Smooth muscle cell (in vitro differentiated cells): ENCODE measurements at regions not wholly inside any gene's neighbourhood (a gene's known extent, or its start where the extent isn't known, plus 50 kb on each side); places are given as distances from the start of the nearest gene placed in this dataset.
"Not testable (repeated sequence)": the region's sequence is repeated elsewhere in the genome, so short reads cannot be mapped to it uniquely, and the experiment has no call there.

ENCODE experiments used
- DNase-seq: peaks from one replicate; lab custom pipeline; 2025; ENCODE audit not compliant: unreplicated experiment; lab: John Stamatoyannopoulos, UW
- H2AFZ ChIP-seq: fragments of 200-600 bp; sonication (generic); 2 replicates; pipeline ENCODE4 v1.6.0; 2016; ENCODE audit warnings: antibody characterized with exemption, low read depth, mild to moderate bottlenecking
- H3F3A ChIP-seq: fragments of 200-600 bp; sonication (generic); 2 replicates; pipeline ENCODE4 v1.6.0; 2017; ENCODE audit warnings: antibody characterized with exemption, low read depth
- H3K27ac ChIP-seq: fragments of 200-600 bp; sonication (generic); 2 replicates; pipeline ENCODE4 v1.5.1; 2016; ENCODE audit warnings: low read depth, mild to moderate bottlenecking
- H3K27me3 ChIP-seq: fragments of 200-600 bp; sonication (generic); 2 replicates; pipeline ENCODE4 v1.6.1; 2016; ENCODE audit warnings: low read depth, mild to moderate bottlenecking
- H3K36me3 ChIP-seq: fragments of 200-600 bp; sonication (generic); 2 replicates; pipeline ENCODE4 v1.5.1; 2016; ENCODE audit warnings: low read depth
- H3K4me1 ChIP-seq: fragments of 200-600 bp; sonication (generic); 2 replicates; pipeline ENCODE4 v1.5.1; 2016; ENCODE audit warnings: low read depth
- H3K4me2 ChIP-seq: fragments of 200-600 bp; sonication (generic); 2 replicates; pipeline ENCODE4 v1.6.0; 2016; ENCODE audit warnings: mild to moderate bottlenecking
- H3K4me3 ChIP-seq: fragments of 200-600 bp; sonication (generic); 2 replicates; pipeline ENCODE4 v1.5.1; 2016; ENCODE audit warnings: mild to moderate bottlenecking
- H3K79me2 ChIP-seq: fragments of 200-600 bp; sonication (generic); 2 replicates; pipeline ENCODE4 v1.6.0; 2016; ENCODE audit warnings: low read depth, mild to moderate bottlenecking
- H3K9ac ChIP-seq: fragments of 200-600 bp; sonication (generic); 2 replicates; pipeline ENCODE4 v1.6.0; 2016; ENCODE audit warnings: low read depth
- H3K9me3 ChIP-seq: fragments of 200-600 bp; sonication (generic); replicated peaks from 2 replicates; pipeline ENCODE4 v1.5.1; 2016; ENCODE audit warnings: low read depth
- H4K20me1 ChIP-seq: fragments of 200-600 bp; sonication (generic); 2 replicates; pipeline ENCODE4 v1.6.0; 2016; ENCODE audit warnings: low read depth
- WGBS: methylation state at CpG from one replicate; pipeline ENCODE4 v1.1.7; 2016; ENCODE audit warnings: low lambda C conversion rate; 5-methylcytosine and 5-hydroxymethylcytosine counted together
- TF ChIP-seq, protein P1 (sequence below): fragments of 200-600 bp; sonication (generic); IDR thresholded peaks from 2 replicates; pipeline ENCODE4 v1.5.1; 2017; ENCODE audit warnings: borderline replicate concordance, mild to moderate bottlenecking, antibody characterized with exemption; ENCODE audit not compliant: insufficient read depth, poor library complexity, severe bottlenecking

DNA sequence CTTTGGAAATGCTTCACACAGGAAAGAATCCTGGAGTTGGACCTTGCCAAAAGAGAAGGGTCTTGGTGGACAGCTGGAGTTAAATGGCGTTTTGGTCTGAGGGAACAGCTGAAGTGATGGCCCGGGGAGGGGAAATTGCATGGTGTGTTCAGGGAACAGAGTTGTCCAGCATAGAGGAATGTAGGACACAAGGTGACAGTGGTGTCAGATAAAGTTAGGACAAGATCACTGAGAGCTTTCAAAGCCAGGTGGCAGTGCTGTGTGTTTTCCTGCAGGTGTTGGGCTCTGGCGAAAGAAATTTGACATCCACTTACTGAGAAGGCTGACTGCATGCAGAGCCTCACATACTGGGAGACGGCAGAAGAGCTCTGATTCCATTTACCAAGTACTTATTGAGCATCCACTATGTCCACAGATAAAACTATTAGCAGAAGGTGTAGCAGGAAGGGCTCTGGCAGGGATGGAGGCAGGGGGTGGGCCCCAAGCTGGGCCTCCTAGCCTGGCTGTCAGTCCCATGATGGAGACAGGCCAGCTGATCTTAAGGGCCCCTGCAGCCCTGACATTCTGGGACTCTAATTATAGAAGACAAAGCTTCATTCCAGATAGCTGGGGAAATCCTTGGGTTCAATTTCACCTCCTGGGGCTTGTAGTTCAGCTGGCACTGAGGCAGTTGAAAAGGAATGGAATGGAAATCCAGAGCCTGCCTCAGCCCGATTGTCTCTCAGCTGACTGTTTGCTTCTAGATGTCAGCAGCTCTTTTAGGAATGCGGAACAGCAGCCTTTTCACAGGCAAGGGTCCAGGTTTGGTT lies 150.2 kb upstream of the MAMLD1 start:
- WGBS: 78% methylated on average over 6 of the region's 6 CpGs
- Histone ChIP-seq H3K9me3 (no peaks in the 10 kb centered on the region), H2AFZ (no peak overlapping the region), H4K20me1 (no peaks in the 10 kb centered on the region), H3K79me2 (no peaks in the 10 kb centered on the region), H3K4me3 (no peak overlapping the region), H3K4me1 (no peaks in the 10 kb centered on the region), H3K27me3 (no peaks in the 10 kb centered on the region), H3K4me2 (no peak overlapping the region), H3F3A (no peaks in the 10 kb centered on the region), H3K27ac (no peak overlapping the region), H3K36me3 (no peaks in the 10 kb centered on the region), H3K9ac (no peak overlapping the region)
- TF ChIP-seq, protein P1, sequence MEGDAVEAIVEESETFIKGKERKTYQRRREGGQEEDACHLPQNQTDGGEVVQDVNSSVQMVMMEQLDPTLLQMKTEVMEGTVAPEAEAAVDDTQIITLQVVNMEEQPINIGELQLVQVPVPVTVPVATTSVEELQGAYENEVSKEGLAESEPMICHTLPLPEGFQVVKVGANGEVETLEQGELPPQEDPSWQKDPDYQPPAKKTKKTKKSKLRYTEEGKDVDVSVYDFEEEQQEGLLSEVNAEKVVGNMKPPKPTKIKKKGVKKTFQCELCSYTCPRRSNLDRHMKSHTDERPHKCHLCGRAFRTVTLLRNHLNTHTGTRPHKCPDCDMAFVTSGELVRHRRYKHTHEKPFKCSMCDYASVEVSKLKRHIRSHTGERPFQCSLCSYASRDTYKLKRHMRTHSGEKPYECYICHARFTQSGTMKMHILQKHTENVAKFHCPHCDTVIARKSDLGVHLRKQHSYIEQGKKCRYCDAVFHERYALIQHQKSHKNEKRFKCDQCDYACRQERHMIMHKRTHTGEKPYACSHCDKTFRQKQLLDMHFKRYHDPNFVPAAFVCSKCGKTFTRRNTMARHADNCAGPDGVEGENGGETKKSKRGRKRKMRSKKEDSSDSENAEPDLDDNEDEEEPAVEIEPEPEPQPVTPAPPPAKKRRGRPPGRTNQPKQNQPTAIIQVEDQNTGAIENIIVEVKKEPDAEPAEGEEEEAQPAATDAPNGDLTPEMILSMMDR: no peak
- DNase-seq: no peak

DNA sequence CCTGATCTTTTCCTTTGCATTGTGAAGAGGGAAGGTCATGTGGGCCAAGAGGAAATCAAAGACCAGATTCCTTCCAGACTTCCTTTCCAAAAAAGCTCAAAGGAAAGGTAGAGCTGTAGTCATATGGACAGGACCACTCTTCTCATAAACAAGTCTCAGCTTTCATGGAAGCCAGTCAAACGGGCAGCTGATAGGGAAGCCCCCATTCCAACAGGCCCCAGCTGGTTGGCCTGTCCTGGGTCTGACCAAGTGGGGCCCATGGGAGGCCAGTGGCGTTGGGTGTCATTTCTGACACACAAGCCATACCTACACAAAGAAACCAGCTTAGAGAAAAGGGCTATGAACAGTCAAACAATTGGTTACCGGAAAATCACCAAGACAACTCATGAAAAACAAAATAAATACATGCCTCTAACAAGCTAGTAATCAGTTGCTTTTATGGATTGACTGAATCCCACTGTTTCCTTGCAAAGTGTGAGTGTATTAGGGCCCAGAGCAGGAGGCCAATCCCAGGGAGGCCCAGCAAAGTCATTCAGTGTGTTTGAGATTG lies 149.6 kb upstream of the MAMLD1 start:
- Histone ChIP-seq H3K36me3 (no peaks in the 10 kb centered on the region), H3K79me2 (no peaks in the 10 kb centered on the region), H3F3A (no peaks in the 10 kb centered on the region), H2AFZ (no peak overlapping the region), H3K4me3 (no peak overlapping the region), H3K9ac (no peak overlapping the region), H3K27ac (no peak overlapping the region), H4K20me1 (no peaks in the 10 kb centered on the region), H3K4me1 (no peaks in the 10 kb centered on the region), H3K27me3 (no peaks in the 10 kb centered on the region), H3K9me3 (no peaks in the 10 kb centered on the region), H3K4me2 (no peak overlapping the region)
- TF ChIP-seq, protein P1: no peak
- WGBS: 45% methylated on average over 3 of the region's 3 CpGs
- DNase-seq: no peak

DNA sequence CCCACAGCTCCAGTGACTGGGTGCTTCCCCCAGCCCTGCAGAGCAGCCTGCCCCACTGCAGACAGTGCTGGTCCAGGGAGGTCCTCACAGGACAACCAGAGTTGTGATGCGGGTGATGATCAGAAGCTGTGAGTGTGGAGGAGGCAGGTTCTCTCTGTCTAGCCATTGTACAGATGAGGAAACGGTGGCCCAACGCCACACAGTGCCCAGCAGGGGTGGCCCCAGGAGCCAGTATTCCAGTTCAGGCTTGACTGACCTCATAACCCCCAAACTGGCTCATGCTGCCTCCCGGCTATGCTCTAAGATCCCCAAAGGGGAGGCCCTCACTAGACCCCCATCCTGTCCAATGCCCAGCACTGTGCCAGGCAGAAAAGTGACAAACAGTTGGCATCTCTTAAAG lies 147.1 kb upstream of the MAMLD1 start:
- not testable (repeated sequence) for H3K4me1 ChIP-seq, H3K79me2 ChIP-seq, H3K27ac ChIP-seq, H3K4me3 ChIP-seq, H3K9ac ChIP-seq, DNase-seq, H3K4me2 ChIP-seq, H4K20me1 ChIP-seq, H3K27me3 ChIP-seq, H3F3A ChIP-seq, H2AFZ ChIP-seq, H3K36me3 ChIP-seq, H3K9me3 ChIP-seq
- WGBS: 58% methylated on average over 2 of the region's 4 CpGs

DNA sequence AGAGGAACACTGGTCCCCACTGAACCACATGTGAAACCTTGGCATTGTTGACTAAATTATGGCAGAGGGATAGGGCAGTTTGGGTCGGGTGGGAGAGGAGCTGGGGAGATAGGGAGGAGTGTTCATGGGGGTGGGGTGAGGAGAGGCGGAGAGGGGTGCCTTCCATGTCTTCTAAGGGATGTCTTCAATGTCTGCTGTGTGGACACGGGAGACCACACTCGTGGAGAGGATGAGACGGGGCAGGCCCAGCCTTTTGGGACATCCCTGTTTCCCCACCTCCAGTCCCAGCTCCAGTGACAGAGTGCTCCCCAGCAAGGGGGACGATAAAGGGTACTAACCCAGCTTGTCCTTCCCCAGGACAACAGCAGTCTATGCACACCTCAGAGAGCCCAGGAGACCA lies 146.4 kb upstream of the MAMLD1 start:
- H4K20me1 ChIP-seq: no peaks in the 10 kb centered on the region
- no peaks in the 10 kb centered on the region for H3K79me2 ChIP-seq
- H3K36me3 ChIP-seq: no peaks in the 10 kb centered on the region
- H3F3A ChIP-seq: no peaks in the 10 kb centered on the region
- no peaks in the 10 kb centered on the region for H3K9me3 ChIP-seq
- no peaks in the 10 kb centered on the region for H3K27me3 ChIP-seq
- WGBS: 78% methylated on average over 6 of the region's 6 CpGs
- H3K4me3 ChIP-seq: no peak overlapping the region
- no peak for DNase-seq
- TF ChIP-seq, protein P1: no peak
- H3K27ac ChIP-seq: no peak overlapping the region
- H3K4me1 ChIP-seq: no peaks in the 10 kb centered on the region
- no peak overlapping the region for H3K9ac ChIP-seq
- no peak overlapping the region for H2AFZ ChIP-seq
- H3K4me2 ChIP-seq: no peak overlapping the region
